ENCODE measurements at regions not wholly inside any gene's neighbourhood (a gene's known extent, or its start where the extent isn't known, plus 50 kb on each side); places are given as distances from the start of the nearest gene placed in this dataset.
"Not testable (repeated sequence)": the region's sequence is repeated elsewhere in the genome, so short reads cannot be mapped to it uniquely, and the experiment has no call there.

DNA sequence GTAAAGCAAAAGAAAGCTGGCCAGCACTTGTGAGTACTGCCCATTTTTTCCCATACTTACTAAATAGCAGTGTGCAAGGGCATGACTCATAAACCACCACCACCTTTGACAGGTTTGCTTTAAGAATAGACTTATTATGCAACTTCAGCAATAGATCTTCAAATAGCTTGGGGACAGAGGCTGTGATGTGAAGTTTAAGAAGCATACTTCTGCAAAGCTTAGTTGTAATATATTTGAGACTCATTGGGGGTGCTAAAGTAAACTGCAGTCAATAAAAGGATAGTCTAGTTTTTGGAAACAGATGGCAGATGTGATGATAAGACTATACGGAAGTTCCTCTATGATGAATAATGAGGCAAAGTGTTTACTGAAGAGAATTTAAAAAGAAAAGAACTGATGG, 210.0 kb downstream of the PLA2G4A start:
- no peak for DNase-seq

DNA sequence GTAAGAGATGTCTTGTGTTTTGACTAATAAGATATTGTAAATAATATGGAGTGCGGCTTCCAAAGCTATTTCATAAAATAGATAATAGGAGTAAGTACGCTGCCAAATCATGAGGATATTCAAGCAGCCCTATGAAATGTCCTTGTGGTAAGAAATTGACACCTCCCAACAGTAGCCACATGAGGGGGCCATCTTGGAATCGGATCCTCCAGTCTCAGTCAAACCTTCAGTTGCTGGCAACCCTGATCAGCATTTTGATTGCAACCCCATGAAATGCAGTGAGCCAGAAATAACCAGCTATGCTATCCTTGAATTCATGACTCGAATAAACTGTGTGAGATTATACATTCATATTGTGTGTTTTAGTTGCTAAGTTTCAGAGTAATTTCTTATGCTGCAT, 212.4 kb downstream of the PLA2G4A start:
- DNase-seq, result no peak

DNA sequence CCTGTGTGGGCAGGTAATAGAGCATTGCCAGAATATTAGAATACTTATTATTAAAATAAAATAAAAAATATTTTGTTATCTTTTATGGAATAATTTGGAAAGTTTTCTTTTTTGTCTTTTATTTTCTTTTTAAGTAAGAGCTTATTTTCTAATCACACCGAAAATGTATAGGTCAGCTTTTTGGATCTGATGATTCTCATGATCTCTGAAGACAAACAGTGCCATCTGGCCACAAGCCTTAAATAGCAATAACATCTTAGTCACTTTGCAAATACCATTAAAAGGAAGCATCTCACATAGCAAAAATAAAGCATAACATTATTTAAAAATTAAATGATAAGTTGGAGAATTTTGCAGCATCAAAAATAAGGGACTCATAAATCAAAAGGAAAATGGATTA, 213.8 kb downstream of the PLA2G4A start:
- DNase-seq, result no peak

DNA sequence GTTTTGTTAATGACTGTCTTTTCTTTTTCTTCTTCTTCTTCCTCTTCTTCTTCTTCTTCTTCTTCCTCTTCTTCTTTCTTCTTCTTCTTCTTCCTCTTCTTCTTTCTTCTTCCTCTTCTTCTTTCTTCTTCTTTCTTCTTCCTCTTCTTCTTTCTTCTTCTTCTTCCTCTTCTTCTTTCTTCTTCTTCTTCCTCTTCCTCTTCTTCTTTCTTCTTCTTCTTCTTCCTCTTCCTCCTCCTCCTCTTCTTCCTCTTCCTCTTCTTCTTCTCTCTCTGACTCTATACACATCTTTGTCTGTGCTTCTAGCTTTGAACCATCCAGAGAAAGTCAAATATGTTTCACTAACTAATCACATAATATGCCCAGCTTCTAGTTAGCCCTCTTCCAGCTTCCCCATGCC, 214.7 kb downstream of the PLA2G4A start:
- not testable (repeated sequence) for DNase-seq

DNA sequence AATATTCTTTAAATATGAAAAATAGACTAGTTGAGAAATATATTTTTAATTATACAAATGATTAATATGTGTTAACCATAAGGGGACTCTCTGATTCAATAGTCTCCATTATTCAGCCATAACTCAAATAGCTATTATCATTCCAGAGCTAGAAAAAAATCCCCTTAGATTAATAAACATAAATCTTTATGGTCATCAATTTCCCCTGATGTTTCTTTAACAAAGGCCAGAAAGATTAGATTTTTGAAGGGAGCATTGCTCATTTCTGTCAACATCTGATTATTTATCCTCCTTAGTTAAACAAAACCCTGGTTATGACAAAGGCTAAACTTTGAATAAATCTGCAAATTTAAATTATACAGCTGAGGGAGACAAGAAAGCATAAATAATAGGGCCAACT, 215.7 kb downstream of the PLA2G4A start:
- no peak for DNase-seq

DNA sequence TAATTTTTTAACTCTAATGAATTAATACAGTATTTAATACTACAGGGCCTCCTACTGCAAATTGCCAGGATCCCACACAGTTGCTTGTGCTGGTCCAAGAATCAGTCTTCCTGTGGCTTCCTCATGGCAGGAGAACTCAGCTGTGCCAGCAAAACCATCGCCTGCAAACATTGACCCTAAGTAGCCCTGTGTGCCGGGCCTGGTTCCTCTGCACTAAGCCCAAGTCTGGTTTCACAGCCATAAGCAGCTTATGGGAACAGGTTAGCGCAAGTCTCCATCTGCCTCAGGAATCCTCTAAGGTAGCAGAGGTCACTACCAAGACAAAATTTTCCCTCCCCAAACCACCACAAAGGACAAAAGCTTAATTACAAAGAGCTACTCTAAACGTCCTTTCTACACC, 216.6 kb downstream of the PLA2G4A start:
- DNase-seq, result no peak

DNA sequence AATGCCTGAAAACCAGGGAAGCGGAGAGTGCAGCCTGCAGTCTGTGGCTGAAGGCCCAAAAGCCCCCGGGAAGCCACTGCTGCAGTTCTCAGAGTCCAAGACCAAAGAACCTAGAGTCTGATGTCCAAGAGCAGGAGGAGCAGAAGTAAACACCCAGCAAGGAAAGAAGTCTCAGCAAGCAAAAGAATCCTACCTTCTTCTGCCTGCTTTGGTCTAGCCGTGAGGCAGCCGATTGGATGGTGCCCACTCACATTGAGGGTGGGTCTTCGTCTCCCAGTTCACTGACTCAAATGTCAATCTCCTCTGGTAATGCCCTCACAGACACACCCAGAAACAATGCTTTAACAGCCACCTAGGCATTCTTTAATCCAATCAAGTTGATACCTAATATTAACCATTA, 217.5 kb downstream of the PLA2G4A start:
- DNase-seq, result no peak

DNA sequence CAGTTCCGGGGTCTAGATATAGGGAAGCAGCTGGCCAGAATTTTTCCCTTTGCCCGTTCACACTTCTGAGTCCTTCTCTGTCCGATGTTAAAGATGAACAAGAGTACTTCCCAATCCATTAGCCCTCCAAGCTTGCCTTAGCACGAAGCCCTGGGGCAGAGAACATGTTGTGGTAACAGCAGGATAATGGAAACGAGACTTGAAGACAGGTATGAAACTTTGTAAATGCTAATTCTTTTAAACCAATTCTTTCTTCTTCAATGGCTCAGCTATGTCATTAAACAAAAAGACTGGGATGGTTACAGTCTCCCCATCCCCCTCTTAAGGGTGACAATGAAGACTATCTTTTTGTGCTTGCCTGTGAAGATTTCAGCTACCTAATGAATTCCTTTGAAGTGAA, 218.5 kb downstream of the PLA2G4A start:
- no peak for DNase-seq

DNA sequence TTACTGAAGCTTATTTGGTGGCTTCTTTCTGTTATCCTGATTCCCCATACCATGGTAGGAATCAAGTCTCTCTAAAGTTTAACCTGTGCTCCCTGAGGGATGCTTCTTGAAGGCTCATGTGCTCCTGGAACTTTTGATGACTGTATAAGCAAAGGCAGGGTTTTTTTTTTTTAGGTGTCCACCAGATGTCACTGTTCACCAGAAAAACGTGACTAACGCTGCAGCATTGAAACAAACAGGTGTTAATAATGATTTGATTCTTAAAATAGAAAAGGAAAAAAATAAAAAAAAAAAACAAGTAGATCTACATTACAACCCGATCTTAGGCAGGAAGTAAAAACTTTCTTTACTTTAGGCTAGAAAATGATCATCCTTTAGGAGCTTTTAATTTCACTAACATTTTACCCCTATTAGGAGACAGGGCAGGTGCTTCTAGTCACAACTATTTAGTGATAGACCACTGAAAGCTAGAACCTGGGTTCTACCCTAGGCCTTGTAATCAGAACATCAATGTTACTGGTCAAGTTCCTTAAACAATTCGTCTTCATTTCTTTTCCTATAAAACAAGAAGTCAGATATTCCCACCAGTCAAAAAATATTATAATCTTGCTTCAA, 223.0 kb downstream of the PLA2G4A start:
- peak; percentile 42 for DNase-seq

DNA sequence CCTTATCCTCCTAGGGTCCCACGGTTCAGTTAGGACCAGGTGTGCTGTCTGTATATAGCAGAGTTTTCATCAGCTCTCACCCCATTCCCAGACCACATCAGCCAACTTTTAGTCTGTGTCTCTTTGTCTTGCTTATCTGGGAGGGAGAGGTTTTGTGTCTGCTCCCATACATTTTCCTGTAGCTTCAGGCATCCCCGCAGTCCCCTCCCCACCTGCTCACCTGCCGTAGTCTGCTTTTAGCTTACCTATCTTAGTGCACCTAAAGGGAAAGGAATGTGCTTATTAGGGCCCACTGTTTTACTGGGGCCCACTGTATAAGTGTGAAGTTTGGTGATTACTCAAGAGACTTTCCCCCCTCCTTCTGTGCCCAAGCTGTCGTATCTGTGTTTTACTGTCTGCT, 225.1 kb downstream of the PLA2G4A start:
- DNase-seq, result no peak

DNA sequence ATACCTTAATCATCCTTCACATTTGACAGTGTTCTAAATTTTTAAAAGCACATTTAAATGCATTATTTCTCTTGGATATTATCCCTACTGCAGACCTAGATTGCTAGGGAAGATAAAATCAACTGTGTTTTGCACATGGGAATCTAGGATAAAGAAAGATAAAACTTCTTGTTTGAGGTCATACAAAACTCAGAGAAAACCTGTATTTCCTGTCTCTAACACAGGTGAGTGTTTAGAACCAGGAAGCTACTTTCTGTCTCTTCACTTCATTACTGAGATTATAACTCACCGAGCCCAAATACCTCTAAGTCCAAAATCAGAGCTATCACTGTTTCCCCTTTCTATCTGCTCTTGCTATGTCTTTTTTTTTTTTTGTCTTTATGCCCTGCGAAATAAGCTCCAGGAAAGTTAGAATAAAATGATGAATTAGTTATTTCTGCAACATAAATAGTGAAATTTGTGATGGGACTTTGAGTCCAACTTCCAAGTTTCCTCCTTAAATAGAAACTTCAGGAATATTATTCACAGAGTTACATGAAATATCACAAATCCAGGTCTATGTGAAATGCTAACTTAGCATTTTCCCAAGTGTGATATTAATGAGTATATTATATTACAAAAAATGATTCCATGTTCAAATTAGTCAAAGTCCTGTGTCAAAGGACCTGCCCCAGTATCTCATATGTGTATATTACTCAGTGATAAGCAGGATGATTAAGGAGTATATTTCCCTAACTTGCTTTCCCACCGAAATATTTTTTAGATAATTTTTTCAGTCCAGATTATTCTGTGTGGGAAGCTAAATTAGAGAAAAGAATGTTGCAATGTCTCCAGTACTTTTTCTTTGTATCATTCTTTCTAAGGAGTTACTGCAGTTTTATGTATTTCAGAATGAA, 226.4 kb downstream of the PLA2G4A start:
- DNase-seq, result no peak

DNA sequence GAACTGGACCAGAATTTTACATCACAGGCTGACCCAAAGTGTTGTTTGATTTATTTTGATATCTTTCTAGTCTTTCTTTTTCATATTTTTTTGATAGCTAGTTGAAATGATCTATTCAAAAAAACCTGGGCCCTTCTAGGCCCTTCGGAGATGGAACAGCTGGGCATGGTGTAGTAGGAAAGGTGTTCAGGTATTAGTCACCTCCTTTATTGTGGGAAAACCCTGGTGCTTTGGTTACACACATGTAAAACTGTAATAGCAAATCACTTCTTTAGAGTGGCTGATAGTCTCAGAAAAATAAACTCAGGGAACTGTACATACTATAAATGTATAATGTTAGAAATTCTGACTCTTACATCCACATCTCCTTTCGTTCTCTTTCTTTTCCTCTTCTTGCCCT, 234.5 kb downstream of the PLA2G4A start:
- DNase-seq, result no peak

DNA sequence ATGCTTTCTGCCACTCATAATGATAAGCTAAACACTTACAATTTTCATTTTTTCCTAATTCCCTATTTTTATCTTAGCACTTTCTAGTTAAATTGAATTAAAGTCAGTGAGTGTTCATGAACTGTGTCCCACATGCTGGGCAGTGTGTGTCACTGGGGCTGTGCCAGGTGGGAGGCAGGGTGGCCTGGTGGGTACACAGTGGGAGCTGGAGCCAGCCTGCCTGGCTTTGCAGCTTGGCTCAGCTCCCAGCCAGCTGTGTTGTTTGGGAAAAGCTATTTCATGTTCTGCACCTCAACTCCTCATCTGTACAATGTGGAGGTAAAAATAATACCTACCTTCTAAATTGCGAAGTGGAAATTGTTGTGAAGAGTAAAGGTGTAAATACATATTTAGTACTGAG, 238.4 kb downstream of the PLA2G4A start:
- no peak for DNase-seq

DNA sequence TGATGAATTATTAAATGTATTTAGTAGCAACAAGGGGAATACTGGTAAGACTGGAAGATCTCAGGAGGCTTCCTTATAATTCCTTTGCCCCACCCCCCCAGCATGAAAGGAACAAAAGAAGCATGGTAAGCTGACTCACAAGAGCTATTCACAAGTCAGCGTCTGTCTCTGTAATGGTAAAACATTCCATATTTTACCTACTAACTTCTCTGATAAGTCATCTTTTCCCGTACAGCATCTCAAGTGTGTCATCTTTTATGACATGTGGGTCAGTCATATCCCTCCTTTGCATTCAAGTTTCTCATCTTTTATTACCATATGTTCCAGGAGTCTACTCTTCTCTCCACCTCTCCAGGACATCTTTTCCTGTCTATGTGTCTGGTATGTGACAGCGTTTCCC, 241.3 kb downstream of the PLA2G4A start:
- no peak for DNase-seq

DNA sequence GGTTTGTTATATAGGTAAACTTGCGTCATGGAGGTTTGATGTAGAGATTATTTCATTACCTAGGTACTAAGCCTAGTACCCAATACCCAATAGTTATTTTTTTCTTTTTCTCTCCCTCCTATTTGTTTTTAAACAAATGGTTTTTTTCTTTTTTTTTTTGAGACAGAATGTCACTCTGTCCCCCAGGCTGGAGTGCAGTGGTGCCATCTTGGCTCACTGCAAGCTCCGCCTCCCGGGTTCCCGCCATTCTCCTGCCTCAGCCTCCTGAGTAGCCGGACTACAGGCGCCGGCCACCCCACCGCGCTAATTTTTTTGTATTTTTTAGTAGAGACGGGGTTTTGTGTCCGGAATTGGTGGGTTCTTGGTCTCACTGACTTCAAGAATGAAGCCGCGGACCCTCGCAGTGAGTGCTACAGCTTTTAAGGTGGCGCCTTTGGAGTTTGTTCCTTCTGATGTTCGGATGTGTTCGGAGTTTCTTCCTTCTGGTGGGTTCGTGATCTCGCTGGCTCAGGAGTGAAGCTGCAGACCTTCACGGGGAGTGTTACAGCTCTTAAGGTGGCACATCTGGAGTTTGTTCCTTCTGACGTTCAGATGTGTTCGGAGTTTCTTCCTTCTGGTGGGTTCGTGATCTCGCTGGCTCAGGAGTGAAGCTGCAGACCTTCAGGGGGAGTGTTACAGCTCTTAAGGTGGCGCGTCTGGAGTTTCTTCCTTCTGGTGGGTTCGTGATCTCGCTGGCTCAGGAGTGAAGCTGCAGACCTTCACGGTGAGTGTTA, 243.7 kb downstream of the PLA2G4A start:
- DNase-seq, result not testable (repeated sequence)

DNA sequence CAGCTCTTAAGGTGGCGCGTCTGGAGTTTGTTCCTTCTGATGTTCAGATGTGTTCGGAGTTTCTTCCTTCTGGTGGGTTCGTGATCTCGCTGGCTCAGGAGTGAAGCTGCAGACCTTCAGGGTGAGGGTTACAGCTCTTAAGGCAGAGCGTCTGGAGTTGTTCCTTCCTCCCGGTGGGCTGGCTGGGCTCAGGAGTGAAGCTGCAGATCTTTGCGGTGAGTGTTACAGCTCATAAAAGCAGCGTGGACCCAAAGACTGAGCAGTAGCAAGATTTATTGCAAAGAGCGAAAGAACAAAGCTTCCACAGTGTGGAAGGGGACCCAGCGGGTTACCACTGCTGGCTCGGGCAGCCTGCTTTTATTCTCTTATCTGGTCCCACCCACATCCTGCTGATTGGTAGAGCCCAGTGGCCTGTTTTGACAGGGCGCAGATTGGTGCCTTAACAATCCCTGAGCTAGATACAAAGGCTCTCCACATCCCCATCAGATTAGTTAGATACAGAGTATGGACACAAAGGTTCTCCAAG, 244.3 kb downstream of the PLA2G4A start:
- DNase-seq, result not testable (repeated sequence)

DNA sequence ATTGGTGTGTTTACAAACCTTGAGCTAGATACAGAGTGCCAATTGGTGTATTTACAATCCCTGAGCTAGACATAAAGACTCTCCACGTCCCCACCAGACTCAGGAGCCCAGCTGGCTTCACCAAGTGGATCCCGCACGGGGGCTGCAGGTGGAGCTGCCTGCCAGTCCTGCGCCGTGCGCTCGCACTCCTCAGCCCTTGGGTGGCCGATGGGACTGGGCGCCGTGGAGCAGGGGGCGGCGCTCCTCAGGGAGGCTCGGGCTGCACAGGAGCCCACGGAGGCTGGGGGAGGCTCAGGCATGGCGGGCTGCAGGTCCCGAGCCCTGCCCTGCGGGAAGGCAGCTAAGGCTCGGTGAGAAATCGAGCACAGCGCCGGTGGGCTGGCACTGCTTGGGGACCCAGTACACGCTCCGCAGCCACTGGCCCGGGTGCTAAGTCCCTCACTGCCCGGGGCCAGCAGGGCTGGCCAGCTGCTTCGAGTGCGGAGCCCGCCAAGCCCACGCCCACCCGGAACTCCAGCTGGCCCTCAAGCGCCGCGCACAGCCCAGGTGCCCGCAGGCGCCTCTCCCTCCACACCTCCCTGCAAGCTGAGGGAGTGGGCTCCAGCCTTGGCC, 245.0 kb downstream of the PLA2G4A start:
- DNase-seq, result not testable (repeated sequence)

DNA sequence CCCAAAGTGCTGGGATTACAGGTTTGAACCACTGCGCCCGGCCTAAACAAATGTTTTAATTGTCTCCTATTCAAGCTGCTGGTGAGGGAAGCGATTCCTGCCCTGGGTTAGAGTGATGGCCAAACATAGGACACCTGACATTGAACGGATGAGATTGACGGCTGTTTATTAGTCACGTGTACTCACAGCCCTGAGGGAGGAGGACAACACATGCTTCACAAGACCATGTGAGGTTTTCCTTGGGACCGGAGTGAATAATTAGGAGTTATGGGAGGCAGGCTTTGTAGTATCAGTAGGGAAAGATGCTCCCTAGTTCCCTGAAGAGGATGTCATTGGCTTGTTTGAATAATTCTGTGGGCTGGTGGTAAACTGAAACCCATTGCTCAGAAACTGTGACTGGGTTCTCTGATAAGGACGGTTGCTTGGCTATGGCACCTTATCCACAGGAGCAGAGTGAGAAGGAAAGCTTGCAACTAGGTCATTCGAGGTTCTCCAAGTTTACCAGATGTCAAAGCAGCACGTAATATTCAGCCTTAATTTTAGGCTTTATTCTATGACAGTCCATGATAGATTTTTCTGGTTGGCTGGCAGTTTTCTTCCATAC, 245.8 kb downstream of the PLA2G4A start:
- no peak for DNase-seq

DNA sequence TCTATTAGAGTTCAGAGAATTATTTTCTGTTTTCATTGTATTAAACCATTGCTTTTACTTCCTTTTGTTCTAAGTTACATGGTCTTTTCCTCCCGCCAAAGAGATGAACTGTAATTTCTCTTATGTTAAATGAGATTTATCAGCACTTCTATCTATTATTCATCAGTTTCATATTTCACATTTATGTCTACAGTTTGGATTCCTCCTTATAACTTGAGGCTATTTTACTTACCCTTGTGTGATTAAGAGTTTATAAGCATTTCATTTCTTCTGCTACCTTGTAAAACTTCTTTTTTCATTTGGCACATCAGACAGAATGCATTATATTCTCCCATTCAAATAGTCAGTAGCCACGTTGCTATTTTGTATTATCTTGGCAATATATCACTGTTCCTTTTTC, 248.2 kb downstream of the PLA2G4A start:
- no peak for DNase-seq

DNA sequence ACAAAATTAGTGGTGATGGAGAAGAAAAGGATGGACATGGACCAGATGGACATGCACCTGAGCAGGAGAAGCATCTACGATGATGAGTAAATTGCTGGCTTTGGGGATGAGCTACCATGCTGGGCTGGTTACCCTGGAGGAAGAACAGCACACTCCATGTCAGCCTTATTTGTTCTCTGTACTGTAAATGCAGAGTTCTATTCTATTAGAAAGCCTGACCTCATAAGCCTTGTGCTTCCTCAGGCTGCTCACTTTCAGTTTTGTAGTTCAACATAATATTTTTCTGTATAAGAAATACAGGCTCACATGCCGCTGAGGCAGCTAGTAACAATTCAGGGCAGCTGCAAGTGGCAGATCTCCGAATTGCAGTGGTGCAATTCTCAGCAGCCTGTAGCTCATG, 249.6 kb downstream of the PLA2G4A start:
- DNase-seq, result no peak

DNA sequence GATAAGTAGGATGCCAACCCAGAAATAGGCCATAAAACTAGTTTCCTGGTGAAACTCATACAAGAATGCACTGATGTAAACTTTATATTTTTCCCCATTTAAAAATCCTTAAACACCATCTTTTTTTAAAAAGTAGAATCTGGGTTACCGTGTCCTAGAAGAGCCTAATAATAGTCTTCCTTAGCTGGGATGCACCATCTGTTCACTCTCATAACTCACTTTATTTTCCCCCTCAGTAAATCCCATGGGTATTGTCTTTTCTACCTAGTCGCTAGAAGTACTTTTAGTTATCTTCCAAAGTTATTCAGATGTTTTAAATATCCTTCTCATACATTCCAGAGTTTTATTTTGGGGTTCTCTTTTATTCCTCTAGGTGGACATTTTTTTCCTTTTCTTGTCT, 250.2 kb downstream of the PLA2G4A start:
- no peak for DNase-seq

DNA sequence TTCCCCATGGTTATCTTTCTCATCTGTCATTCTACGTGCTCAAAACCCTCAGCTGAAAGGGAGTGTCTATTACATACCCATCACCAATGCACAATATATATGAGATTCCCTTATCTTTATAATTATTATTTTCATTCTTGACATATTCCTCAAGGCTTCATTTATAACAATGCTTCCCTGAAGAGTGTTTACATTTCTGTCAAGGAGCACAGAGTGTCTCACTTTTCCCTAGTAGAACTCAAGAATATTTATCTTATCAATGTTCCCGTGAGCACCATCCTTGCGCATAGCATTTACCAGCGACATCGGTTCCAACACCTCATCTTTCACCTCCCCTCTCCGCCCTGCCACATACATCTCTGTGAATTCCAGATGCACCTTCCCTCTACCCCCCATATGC, 250.6 kb downstream of the PLA2G4A start:
- no peak for DNase-seq

All from left kidney (tissue), 1 donor.